Heart left ventricle (tissue), 13 donors: ENCODE measurements at regions not wholly inside any gene's neighbourhood (a gene's known extent, or its start where the extent isn't known, plus 50 kb on each side); places are given as distances from the start of the nearest gene placed in this dataset.

Experiments used
- CTCF ChIP-seq, 12 donors: fragments of 200-600 bp; sonication (generic) in 4 of 12; IDR thresholded peaks; one replicate each; pipeline versions ENCODE4 v1.5.0 to v1.8.0; 2018 to 2022; ENCODE audit warnings: antibody characterized with exemption in 12 of 12, mild to moderate bottlenecking in 5 of 12
- POLR2A ChIP-seq, 2 donors: fragments of 450-650 bp; IDR thresholded peaks; one replicate each; pipeline ENCODE4 v1.6.1; 2017; ENCODE audit warnings: antibody characterized with exemption in 2 of 2, mild to moderate bottlenecking in 2 of 2, moderate library complexity in 2 of 2
- donor health status: ischemic (EF 13 %, LVEDD 7.1; RV severe dilation, severe dysfunction).
- donor health status: DM: no; HTN: yes; CAD: no.
- donor health status: DM: no; HTN: no; CAD: no.
- donor health status: ischemic (EF 25% LVEDD 6.9; RV normal size, moderate dysfunction).
- donor health status: ischemic (EF 25% LVEDD 5.7; RV mildly dilated, moderate dysfunction).
- donor health status: ischemic (EF 35%, LVEDD 5.7; RV mildly dilated, moderate dysfunction).
- donor health status: nonischemic (EF 11% LVEDD 7.7; RV severe dilation, severe dysfunction).
- donor health status: DM: yes; HTN: yes; CAD: no.
- donor health status: PGD.
- donor health status: ischemic (EF 29% LVEDD 5.4; RV normal size, mild dysfunction).
- donor health status: nonischemic (EF 23%, LVEDD 6.1; RV moderate dilation, normal function).

DNA sequence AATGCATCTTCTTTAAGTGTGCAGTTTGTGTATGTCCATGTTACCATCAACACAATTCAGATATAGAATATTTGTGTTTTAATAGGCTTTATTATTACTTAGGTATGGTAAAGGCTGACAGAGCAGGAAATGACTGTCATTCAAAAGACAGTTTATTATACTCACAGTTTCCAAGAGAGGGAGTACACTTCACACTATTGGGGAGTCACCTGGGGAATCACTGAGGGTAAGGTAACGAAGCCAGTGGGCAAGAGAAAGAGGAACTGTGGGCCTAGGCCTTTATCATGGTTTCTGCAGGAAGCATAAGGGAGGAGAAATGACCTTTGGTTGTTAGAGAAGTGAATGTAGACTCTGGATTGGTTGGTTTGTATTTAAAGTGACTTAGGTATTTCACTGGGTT, 235.1 kb upstream of the HCCS start:
- TF ChIP-seq CTCF (IDR thresholded peaks at IDR 0.05) (no peak), POLR2A (IDR thresholded peaks at IDR 0.05) (no peak)
